GM18909 (cell line): ENCODE measurements at regions not wholly inside any gene's neighbourhood (a gene's known extent, or its start where the extent isn't known, plus 50 kb on each side); places are given as distances from the start of the nearest gene placed in this dataset.
"Not testable (repeated sequence)": the region's sequence is repeated elsewhere in the genome, so short reads cannot be mapped to it uniquely, and the experiment has no call there.

Experiments
- ATAC-seq: cut with Tn5 transposase; IDR thresholded peaks from one replicate; pipeline ENCODE4 v1.9.1; 2021; ENCODE audit warnings: mild to moderate bottlenecking; ENCODE audit not compliant: unreplicated experiment, poor library complexity

DNA sequence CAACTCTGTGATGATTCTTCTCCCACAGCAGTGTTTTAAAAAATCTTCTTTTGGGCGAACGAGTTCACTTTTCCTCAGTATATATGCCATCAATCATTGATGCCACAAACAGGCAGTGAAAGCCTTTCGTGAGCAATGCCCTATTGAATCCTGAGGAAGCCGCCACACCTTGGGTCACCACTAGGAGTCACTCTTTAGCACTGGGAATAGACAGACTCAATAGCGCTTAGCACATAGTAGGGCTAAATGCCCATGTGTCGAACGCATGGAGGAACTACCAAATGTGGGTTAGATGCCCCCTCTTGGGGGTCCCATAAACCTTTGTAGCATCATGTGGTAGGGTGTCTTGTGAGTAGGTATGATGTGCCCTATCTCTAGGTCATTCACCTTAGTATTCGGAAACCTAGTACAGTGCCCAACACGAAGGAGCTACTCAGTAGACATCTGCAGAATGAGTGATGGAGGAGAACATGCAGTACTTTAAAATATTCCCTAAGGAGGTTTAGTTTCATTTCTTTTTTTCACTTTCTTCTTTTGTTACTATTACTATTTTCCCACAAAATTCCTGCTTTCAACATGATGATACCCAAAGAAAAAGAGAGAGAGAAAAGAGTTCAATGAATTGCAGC is 603.7 kb downstream of the BNC2 start:
- no peak for ATAC-seq

GRCh38 chr9:16267281-16268066 is 603.0 kb downstream of the BNC2 start:
- ATAC-seq: no peak

GRCh38 chr9:16268067-16268881 is 602.2 kb downstream of the BNC2 start:
- no peak for ATAC-seq

DNA sequence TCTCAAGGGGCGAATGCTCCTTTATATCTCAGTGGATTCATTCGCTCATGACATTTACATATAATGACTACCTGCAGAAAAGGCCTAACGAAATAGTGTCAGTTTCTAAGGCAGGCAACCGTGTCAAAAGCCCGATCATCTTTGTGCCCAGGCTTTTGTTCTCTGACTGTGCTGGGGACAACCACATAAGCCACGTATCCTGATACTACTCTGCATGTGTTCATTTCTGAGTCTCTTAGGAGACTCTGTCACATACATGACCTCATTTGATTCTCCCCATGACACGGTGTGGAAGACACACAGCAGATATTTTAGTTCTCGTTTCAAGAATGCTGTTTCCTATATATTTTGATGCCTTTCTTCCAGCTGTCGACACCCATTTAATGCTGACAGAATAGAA is 598.5 kb downstream of the BNC2 start:
- no peak for ATAC-seq

GRCh38 chr9:16272776-16273175 is 597.7 kb downstream of the BNC2 start:
- ATAC-seq: no peak

DNA sequence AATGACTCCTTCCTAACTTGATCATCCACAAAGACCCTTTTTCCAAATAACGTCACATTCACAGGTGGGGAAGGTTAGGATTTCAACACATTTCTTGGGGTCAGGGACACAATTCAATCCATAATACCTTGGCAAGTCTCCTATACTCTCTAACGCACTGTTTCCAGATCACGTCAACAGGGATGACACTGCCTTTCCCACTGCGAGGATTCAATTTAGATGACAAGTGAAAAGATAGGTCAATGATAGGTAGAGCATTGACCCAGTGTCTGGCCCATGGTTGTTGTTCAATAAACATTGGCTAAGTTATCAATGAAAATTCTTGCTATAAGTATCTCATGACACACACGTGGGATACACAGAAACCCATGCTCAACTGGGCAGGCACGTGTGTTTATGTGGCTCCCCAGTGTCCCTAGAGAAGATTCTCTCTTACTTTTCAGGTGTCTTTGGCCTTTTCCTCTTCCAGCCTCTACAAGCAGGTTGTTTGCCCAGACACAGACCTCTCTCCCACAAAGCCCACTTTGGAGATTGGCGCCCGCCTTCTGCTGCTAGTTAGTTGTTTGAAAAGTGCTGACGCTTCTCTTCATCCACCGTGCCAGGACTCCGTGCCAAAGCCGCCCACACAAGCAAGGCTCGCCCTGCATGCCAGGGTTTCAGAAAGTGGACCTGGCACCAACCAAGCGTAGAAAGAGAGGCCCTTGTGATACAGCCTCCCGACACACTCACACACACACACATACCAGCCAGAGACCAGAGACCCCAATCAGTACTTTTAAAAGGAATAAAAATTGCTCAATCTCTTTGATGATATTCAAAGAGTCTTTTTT is 594.5 kb downstream of the BNC2 start:
- ATAC-seq: no peak

DNA sequence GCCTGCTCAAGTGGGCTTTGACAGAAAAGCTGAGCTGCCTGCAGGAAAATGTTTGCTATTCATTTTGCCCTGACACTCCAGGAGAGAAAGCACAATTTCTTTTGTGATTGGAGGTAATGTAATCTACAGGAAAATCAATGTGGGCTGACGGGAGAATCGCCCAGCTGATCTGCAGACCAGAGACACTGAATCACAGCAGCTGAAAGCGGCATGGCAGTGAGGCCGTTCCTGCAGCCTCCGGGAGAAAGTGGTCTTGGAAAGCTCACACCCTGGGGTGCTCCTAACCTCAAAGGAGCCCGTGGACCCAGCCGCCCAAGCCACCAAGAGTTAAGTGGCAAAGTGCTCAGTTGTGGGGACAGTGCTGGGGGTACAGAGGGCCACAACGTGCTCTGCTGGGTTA is 593.6 kb downstream of the BNC2 start:
- no peak for ATAC-seq

- no peak for ATAC-seq
Observed at GRCh38 chr9:16277471-16277960, 593.0 kb downstream of the BNC2 start.

DNA sequence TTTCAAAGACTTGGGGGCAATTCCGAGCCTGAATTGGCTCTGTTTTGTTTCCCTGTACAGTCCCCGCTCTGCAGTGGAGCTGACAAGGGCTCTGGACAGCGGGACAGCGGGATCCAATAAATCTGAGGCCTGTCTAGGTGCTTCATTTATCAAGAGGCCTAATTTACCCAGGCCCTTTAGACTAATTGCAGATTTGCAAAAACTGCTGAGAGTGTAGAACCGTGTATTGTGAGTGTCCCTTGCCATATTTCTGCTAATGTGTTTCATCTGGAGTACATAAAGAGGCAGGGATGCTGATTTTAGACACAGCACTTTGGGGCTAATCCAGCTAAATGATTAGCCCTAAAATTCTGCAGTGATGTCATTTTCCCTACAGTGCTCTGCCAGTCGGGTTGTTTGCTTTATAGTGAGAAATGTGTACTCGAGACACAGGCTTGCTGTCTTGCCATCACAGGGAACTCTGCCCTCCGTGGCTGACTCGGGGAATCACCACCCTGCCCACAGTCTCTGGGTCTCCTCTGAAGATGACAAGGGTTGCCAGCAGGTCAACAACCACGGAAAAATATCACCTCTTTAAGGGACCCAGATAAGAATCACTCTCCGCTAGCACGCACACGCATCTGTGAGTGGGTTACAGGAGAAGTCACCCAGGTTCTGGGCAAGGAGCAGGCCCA is 592.0 kb downstream of the BNC2 start:
- no peak for ATAC-seq

DNA sequence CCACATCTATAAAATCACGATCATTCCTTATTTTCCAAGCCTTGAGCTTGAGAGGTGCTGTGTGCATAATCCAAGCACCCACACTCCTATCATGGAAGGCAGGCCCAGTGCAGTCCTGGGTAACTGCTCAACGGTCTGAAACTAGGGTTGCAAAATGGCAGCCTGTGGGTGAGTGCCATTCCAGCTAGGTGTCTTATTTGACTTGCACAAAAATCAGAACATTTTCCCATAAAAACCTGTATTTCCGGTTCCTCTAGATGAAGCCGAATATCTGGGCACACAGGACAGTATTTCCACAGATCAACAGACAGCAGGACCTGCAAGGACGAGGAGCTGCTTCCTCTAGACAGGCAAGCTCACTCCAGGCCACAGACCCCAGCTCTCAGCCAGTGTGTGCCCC is 588.8 kb downstream of the BNC2 start:
- ATAC-seq: no peak

DNA sequence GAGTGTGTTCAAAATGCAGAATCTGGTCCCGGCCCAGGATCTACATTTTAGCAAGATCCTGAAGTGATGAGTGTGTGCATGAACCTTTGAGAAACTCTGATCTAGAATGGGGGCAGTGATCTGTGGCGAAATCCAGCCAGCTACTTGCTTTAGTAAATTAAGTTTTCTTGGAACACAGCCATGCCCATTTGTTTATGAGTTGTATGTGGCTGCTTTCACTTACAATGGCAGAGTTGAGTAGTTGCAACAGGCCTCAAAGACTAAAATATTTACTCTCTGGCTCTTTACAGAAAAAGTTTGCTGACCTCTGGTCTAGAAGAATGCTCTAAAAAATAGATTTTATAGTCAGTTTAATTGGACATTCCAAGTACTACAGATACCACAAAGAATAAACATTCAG is 588.3 kb downstream of the BNC2 start:
- ATAC-seq: no peak

- no peak for ATAC-seq
Observed at GRCh38 chr9:16282718-16283117, 587.8 kb downstream of the BNC2 start.

DNA sequence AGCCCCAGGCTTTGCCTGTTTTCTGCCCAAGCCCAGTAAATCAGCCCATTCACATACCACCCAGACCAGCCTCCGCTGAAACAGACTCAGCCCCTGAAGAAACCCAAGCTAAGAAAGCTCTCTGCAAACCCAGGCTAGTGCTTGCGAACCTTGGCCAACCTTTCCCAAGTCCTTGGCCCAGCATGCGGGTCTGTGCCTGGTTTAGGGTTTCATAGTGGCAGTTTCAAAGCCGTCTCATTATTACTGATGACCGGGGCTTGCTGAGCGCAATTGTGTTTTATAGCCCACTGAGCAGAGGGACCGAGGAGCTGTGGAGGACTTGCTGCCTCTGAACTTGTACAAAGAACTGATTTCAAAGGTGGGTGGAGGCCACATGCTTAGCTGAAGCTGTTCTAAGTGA is 584.3 kb downstream of the BNC2 start:
- no peak for ATAC-seq

DNA sequence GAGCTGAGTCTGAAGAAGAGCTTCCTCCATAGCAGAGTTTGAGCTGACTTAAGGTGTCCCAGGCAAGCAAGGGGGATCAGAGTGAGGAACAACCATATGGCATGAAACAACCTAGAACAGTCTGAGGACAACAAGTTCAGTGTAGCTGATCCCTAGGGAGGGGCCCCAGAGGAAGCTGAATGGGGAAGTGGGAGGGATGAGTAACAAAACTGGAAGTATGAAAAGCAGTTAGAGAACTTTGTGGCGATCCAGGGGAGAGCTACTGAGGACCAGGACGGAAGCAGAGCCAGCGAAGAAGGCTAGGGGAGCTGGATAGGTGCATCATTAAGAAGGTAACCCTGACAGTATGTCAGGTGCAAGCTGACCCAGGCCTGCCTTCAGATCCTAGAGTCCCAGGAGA is 580.8 kb downstream of the BNC2 start:
- peak; percentile 51 for ATAC-seq

- ATAC-seq: no peak
Observed at GRCh38 chr9:16290169-16290568, 580.3 kb downstream of the BNC2 start.

DNA sequence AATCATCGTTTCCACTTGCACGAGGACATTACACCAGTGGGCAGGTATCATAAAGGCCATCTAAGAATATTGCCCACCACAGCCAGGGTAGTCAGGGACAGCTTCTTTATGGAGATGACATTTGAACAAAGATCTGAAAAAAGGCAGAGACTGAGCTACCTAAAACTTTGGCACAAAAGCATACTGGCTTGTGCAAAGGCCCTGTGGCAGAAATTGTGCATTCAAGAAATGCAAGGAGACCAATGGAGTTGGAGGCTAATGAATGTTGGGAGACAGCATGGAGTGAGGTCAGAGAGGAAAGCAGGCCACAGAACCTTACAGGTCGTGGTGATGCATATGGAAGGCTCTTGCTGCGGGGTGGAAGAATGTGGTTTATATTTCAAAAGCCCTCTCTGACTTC is 578.5 kb downstream of the BNC2 start:
- no peak for ATAC-seq

GRCh38 chr9:16293610-16294009 is 576.9 kb downstream of the BNC2 start:
- no peak for ATAC-seq

GRCh38 chr9:16294133-16294770 is 576.2 kb downstream of the BNC2 start:
- no peak for ATAC-seq

DNA sequence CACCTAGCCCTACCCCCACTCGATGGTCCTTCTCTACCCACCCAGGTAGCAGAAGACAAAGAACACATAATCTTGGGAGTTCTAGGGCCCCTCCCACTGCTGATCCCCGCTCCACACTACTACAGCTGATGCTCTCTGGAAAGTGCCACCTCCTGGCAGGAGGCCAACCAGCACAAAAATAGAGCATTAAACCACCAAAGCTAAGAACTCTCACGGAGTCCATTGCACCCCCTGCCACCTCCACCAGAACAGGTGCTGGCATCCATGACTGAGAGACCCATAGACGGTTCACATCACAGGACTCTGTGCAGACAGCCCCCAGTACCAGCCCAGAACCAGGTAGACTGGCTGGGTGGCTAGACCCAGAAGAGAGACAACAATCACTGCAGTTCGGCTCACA is 575.5 kb downstream of the BNC2 start:
- ATAC-seq: not testable (repeated sequence)
